OCI-LY1 (cell line): ENCODE measurements at regions not wholly inside any gene's neighbourhood (a gene's known extent, or its start where the extent isn't known, plus 50 kb on each side); places are given as distances from the start of the nearest gene placed in this dataset.

Source experiments
- EZH2 ChIP-seq: fragments of 200-600 bp; sonication (generic), shearing (Covaris generic); IDR thresholded peaks from 2 replicates; pipeline ENCODE4 v1.8.0; 2017; ENCODE audit warnings: borderline replicate concordance, mixed run types, mild to moderate bottlenecking, antibody characterized with exemption, low read length, moderate library complexity, mixed read lengths
- TF ChIP-seq, protein P1 (sequence below): fragments of 200-600 bp; sonication (generic), shearing (Covaris generic); IDR thresholded peaks from 2 replicates; pipeline ENCODE4 v1.5.1; 2017; ENCODE audit warnings: mild to moderate bottlenecking, antibody characterized with exemption, low read length, moderate library complexity, mixed read lengths

DNA sequence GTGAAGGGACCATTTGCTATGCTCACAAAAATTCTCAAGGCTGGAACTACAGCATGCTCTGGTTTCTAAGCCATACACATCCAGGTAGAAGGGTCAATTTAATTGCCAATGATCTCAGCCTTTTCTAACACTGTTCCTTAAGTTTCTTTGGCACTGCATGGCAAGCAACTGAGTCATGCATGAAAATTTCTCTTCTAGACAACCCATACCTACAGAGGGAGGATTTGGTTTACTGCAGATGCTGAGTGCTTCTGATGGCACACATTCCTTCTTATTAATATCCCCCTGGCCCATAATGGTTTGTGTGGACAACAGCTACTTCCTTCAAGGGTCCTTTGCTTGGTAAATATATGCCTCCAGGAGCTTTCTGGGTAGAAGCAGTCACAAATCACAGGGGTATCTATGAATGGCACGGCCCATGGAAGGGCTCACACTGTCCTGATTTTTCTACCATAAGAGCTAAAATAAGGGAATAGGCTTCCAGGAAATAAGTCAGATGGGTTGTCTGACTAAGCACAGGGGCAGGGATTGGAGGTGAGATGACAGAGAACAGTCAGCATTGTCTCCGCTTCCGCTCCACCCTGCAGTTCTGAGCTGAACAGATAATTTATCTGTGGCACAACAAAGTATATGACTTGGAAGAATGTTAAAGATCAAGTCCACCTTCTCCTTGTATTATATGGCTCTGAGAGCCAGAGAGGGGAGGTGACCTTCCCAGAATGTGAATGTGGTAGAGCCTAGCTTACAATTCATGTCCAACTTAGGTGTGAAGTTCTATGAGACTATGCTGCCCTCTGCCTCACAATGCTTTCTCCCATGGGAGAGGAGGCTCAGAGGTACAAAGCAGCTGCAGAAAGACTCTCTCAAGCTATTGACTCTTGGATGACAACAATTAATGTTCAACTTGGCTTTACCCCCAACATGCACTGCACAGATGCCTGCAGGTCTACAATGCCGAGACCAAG is 199.2 kb upstream of the TNP1 start:
- TF ChIP-seq, protein P1, sequence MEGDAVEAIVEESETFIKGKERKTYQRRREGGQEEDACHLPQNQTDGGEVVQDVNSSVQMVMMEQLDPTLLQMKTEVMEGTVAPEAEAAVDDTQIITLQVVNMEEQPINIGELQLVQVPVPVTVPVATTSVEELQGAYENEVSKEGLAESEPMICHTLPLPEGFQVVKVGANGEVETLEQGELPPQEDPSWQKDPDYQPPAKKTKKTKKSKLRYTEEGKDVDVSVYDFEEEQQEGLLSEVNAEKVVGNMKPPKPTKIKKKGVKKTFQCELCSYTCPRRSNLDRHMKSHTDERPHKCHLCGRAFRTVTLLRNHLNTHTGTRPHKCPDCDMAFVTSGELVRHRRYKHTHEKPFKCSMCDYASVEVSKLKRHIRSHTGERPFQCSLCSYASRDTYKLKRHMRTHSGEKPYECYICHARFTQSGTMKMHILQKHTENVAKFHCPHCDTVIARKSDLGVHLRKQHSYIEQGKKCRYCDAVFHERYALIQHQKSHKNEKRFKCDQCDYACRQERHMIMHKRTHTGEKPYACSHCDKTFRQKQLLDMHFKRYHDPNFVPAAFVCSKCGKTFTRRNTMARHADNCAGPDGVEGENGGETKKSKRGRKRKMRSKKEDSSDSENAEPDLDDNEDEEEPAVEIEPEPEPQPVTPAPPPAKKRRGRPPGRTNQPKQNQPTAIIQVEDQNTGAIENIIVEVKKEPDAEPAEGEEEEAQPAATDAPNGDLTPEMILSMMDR, result no peak
- TF ChIP-seq EZH2, result no peak
